ENCODE measurements at regions not wholly inside any gene's neighbourhood (a gene's known extent, or its start where the extent isn't known, plus 50 kb on each side); places are given as distances from the start of the nearest gene placed in this dataset.
A peak's percentile ranks its signal among the peaks of the same experiment; 100 is the strongest.

DNA sequence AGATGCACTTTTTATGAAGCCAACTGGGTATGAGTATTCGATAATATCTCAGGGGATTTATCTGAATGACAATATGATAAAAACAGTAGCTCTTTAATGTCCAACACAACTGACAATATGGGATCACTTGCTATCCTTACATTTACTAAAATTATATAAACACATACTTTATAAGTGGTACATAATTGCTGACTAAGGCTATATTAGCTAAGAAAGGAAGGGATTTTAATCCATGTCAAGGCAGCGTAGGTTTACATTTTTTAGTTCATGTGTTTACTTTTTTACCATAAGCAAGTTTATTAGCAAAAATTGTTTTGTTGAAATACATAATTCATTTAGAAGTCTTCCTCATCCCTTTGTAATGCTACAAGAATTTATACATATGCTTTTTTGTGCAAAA is 796.2 kb downstream of the TLE1 start:
- Histone ChIP-seq H3K36me3 (no peaks in the 10 kb centered on the region), H3K9me3 (peaks cover 0 to 13% (median 0%) of the 10 kb centered on the region in 3 donors), H3K27me3 (no peaks in the 10 kb centered on the region), H3K4me3 (no peak overlapping the region), H3K27ac (no peak overlapping the region), H3K4me1 (no peaks in the 10 kb centered on the region)
- no peak for TF ChIP-seq POLR2AphosphoS5 (IDR thresholded peaks at IDR 0.05)
- WGBS, 2 donors (ENCODE audit: low coverage in 1 of 2): 83 to 95% methylated on average over 2 of the region's 2 CpGs
- no peak for ATAC-seq

DNA sequence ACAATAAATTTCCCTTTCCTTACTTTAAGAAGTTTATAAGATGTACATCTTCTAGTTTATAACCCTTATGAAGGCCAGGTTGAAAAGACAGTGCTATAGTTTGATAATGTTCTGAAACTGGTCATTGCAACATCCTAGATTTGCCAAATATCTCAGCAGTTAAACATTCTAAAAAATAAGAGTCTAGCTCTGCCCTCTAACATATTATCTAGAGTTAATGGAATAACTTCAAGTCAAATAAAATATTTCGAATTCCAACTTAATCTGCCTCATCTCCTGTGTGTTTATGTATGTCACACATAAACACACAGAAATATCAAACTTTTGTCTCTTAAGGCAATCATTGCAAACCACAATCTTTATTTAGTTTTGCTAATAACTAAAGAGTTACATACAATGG is 796.6 kb downstream of the TLE1 start:
- no peaks in the 10 kb centered on the region for H3K27me3 ChIP-seq
- ATAC-seq: no peak
- no peak overlapping the region for H3K27ac ChIP-seq
- H3K36me3 ChIP-seq: no peaks in the 10 kb centered on the region
- H3K4me1 ChIP-seq: no peaks in the 10 kb centered on the region
- no peak overlapping the region for H3K4me3 ChIP-seq
- WGBS, 2 donors (ENCODE audit: low coverage in 1 of 2): 81 to 82% methylated on average over 1 of the region's 1 CpG
- TF ChIP-seq, protein P1, sequence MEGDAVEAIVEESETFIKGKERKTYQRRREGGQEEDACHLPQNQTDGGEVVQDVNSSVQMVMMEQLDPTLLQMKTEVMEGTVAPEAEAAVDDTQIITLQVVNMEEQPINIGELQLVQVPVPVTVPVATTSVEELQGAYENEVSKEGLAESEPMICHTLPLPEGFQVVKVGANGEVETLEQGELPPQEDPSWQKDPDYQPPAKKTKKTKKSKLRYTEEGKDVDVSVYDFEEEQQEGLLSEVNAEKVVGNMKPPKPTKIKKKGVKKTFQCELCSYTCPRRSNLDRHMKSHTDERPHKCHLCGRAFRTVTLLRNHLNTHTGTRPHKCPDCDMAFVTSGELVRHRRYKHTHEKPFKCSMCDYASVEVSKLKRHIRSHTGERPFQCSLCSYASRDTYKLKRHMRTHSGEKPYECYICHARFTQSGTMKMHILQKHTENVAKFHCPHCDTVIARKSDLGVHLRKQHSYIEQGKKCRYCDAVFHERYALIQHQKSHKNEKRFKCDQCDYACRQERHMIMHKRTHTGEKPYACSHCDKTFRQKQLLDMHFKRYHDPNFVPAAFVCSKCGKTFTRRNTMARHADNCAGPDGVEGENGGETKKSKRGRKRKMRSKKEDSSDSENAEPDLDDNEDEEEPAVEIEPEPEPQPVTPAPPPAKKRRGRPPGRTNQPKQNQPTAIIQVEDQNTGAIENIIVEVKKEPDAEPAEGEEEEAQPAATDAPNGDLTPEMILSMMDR (IDR thresholded peaks at IDR 0.05): no peak
- TF ChIP-seq EP300 (IDR thresholded peaks at IDR 0.05): no peak
- H3K9me3 ChIP-seq: peaks cover 0 to 13% (median 0%) of the 10 kb centered on the region in 3 donors

DNA sequence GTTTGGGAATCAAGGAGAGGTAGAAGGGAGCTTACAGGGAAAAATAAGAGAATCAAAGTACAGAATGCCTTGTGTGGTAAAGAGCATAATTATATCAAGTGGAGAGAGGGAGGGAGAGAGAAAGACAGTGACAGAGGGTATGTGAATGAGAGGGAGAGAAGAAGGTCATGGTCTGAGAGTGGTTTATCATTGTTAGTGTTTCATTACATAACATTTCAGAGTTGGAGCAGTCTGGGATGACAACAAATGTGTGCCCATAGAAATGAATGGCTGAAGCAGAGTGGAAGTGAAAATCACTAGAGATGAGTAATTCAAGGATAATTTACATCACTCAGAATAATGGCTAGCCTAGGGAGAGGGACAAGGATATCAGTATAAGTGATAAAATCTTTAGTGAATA is 799.2 kb downstream of the TLE1 start:
- no peak for ATAC-seq

DNA sequence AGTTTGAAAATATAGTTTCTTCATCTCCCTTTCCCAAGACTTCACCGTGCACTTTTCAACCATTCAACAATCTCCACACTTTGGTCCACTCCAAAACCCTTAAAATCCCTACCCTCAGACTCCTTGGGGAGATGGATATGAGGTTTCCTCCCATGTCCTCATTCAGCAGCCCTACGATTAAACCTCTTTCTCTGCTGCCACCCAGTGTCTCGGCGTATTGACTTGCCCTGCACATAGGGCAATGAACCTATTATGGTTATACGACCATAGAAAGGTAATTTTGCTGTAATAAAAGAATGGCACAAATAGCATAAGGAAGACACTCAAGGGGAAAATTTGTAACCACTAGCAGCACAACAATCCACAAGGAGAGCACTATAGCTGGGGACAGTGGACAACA is 803.5 kb downstream of the TLE1 start:
- Histone ChIP-seq H3K9me3 (no peaks in the 10 kb centered on the region), H3K36me3 (no peaks in the 10 kb centered on the region), H3K4me1 (no peaks in the 10 kb centered on the region), H3K4me3 (no peak overlapping the region), H3K27me3 (no peaks in the 10 kb centered on the region), H3K27ac (no peak overlapping the region)
- TF ChIP-seq, protein P1 (IDR thresholded peaks at IDR 0.05): peak in 2 of 4 experiments; percentile 17 to 34
- TF ChIP-seq EP300 (IDR thresholded peaks at IDR 0.05) (no peak), POLR2AphosphoS5 (IDR thresholded peaks at IDR 0.05) (no peak), POLR2A (IDR thresholded peaks at IDR 0.05) (no peak)
- 73 to 100% methylated on average over 2 to 5 of the region's 5 CpGs for WGBS, 2 donors (ENCODE audit: low coverage in 1 of 2)
- no peak for ATAC-seq

More for the DNA sequence above, 799.2 kb downstream of the TLE1 start:
- H3K4me1 ChIP-seq: no peaks in the 10 kb centered on the region
- no peak overlapping the region for H3K27ac ChIP-seq
- no peak overlapping the region for H3K4me3 ChIP-seq
- H3K36me3 ChIP-seq: no peaks in the 10 kb centered on the region
- no peaks in the 10 kb centered on the region for H3K27me3 ChIP-seq
- TF ChIP-seq POLR2AphosphoS5 (IDR thresholded peaks at IDR 0.05): no peak
- no peak for TF ChIP-seq POLR2A (IDR thresholded peaks at IDR 0.05)
- TF ChIP-seq, protein P1 (IDR thresholded peaks at IDR 0.05): no peak
- no peak for TF ChIP-seq EP300 (IDR thresholded peaks at IDR 0.05)
- peaks cover 0 to 6% (median 0%) of the 10 kb centered on the region in 3 donors for H3K9me3 ChIP-seq

DNA sequence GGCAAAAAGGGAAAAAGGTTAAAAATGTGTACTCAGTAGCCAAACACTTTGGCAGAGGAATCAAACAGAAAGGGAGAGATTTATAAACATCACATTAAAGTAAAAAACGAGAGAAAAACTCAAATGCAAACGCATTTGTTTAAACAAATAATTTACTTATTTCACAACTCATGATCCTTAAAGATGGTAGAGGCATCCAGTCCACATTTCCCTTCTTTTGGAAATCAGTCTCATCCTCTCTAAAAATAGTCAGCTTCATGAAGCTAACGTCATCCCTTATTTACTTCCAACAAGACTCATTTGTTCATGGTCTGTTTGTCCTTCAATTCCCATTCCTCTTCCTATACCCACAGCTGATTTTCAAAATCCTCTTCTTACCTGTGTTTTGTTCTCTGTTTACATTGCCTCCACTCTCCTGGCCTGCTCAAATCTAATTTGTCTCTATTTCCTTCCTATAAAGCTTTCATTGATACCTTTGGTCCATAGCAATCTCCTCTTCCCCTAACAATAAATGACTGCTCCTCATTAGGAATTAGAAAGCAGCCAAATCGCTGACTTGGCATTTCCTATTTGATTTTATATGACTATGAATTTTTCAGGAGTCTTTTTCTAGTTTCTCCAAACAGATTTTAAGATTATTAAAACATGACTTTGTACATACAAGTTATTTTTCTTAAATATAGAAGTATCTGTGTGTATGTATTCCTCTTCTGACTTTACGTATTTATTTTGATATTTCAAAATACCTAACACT is 805.3 kb downstream of the TLE1 start:
- Histone ChIP-seq H3K27ac (no peak overlapping the region), H3K9me3 (no peaks in the 10 kb centered on the region), H3K4me1 (no peaks in the 10 kb centered on the region), H3K36me3 (no peaks in the 10 kb centered on the region), H3K4me3 (no peak overlapping the region), H3K27me3 (no peaks in the 10 kb centered on the region)
- 55 to 61% methylated on average over 4 of the region's 5 CpGs for WGBS, 2 donors (ENCODE audit: low coverage in 1 of 2)
- ATAC-seq: no peak
- TF ChIP-seq, protein P1 (IDR thresholded peaks at IDR 0.05): no peak
- no peak for TF ChIP-seq POLR2AphosphoS5 (IDR thresholded peaks at IDR 0.05)
- no peak for TF ChIP-seq POLR2A (IDR thresholded peaks at IDR 0.05)
- TF ChIP-seq EP300 (IDR thresholded peaks at IDR 0.05): no peak
